ENCODE measurements at regions not wholly inside any gene's neighbourhood (a gene's known extent, or its start where the extent isn't known, plus 50 kb on each side); places are given as distances from the start of the nearest gene placed in this dataset.

DNA sequence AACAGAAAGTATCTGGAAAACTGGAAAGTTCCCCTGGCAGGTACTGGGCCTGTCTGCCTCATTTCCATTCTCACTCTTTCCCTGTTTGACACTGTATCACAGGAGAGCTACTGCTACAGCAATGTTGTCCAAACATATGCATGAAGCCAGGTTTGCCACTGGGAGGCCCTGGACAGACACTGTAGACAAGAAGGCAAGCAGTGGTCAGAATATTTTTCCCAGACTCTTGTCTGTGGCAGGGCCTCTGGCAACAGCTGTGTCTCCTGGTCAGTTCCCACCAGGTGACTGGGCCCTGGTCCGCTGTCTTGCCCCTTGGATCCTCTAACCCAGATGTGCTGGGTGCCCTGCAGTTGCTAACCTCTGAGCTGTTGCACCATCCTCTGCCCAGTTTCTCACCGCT, 178.9 kb upstream of the FANCL start:
- TF ChIP-seq, protein P1, sequence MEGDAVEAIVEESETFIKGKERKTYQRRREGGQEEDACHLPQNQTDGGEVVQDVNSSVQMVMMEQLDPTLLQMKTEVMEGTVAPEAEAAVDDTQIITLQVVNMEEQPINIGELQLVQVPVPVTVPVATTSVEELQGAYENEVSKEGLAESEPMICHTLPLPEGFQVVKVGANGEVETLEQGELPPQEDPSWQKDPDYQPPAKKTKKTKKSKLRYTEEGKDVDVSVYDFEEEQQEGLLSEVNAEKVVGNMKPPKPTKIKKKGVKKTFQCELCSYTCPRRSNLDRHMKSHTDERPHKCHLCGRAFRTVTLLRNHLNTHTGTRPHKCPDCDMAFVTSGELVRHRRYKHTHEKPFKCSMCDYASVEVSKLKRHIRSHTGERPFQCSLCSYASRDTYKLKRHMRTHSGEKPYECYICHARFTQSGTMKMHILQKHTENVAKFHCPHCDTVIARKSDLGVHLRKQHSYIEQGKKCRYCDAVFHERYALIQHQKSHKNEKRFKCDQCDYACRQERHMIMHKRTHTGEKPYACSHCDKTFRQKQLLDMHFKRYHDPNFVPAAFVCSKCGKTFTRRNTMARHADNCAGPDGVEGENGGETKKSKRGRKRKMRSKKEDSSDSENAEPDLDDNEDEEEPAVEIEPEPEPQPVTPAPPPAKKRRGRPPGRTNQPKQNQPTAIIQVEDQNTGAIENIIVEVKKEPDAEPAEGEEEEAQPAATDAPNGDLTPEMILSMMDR (IDR thresholded peaks at IDR 0.05; ENCODE audit: low read length), result no peak
- no peak for TF ChIP-seq EZH2 (IDR thresholded peaks at IDR 0.05; ENCODE audit: borderline replicate concordance, low read length)

Data from OCI-LY1 (cell line).